ENCODE measurements at regions not wholly inside any gene's neighbourhood (a gene's known extent, or its start where the extent isn't known, plus 50 kb on each side); places are given as distances from the start of the nearest gene placed in this dataset.

GRCh38 chr3:18681818-18682345, 256.7 kb upstream of the SATB1 start:
- DNase-seq (ENCODE audit: low spot score): no peak
- no peak for TF ChIP-seq CTCF (IDR thresholded peaks at IDR 0.05; ENCODE audit: borderline replicate concordance, control extremely low read depth, extremely low read depth, insufficient read depth, missing control alignments)
- in situ Hi-C loops (cut with MboI; ENCODE audit: low sequenced_read_pairs, unreplicated experiment): no loop called here

- DNase-seq (ENCODE audit: low spot score): no peak
- in situ Hi-C loops (cut with MboI; ENCODE audit: low sequenced_read_pairs, unreplicated experiment): no loop called here
These were observed 255.6 kb upstream of the SATB1 start for GRCh38 chr3:18680758-18681157.

GRCh38 chr3:18679238-18679637, 254.1 kb upstream of the SATB1 start:
- DNase-seq (ENCODE audit: low spot score): no peak
- no peak for TF ChIP-seq CTCF (IDR thresholded peaks at IDR 0.05; ENCODE audit: borderline replicate concordance, control extremely low read depth, extremely low read depth, insufficient read depth, missing control alignments)
- in situ Hi-C loops (cut with MboI; ENCODE audit: low sequenced_read_pairs, unreplicated experiment): no loop called here

More at GRCh38 chr3:18680758-18681157, 255.6 kb upstream of the SATB1 start:
- no peak for TF ChIP-seq CTCF (IDR thresholded peaks at IDR 0.05; ENCODE audit: borderline replicate concordance, control extremely low read depth, extremely low read depth, insufficient read depth, missing control alignments)

DNA sequence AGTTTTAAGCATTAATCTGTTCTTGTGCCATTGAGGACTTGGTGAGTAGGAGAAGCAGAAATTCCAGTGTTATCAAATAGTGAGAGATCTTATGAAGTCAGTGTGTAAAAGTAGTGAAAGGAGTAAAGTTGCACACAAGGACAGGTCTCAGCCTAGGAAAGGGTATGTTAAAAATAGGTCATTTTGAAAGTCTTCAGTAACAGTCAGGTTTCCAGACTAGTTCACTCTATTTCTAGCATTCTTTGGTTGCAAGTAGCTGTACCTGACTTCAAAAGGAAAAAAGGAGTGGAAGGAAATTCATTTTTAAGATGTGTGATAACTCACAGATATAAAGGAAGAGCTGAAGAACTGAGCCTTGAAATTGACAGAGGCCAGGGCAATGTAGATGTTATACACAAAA, 250.1 kb upstream of the SATB1 start:
- no peak for DNase-seq (ENCODE audit: low spot score)
- in situ Hi-C loops (cut with MboI; ENCODE audit: low sequenced_read_pairs, unreplicated experiment): no loop called here
- TF ChIP-seq CTCF (IDR thresholded peaks at IDR 0.05; ENCODE audit: borderline replicate concordance, control extremely low read depth, extremely low read depth, insufficient read depth, missing control alignments): no peak

DNA sequence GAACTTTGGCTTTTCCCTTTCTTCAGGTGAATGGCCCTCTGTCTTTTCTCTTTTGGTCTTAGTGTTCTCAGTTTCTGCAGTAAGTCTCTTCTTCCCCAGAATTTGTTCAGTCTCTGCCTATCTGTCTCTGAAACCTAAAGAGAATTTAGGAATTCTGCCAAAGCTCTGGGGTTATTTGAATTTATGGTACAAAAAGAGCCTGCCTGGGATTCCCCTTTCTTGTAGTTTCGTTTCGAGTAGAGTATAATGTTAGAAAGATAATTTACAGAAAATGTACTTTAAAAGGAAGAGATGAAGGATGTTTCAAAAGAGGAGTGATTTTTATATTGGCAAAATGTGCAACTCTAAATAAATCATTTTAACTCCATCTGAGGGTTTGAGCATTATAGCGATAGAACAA, 247.4 kb upstream of the SATB1 start:
- DNase-seq (ENCODE audit: low spot score): no peak
- TF ChIP-seq CTCF (IDR thresholded peaks at IDR 0.05; ENCODE audit: borderline replicate concordance, control extremely low read depth, extremely low read depth, insufficient read depth, missing control alignments): no peak
- in situ Hi-C loops (cut with MboI; ENCODE audit: low sequenced_read_pairs, unreplicated experiment): no loop called here

GRCh38 chr3:18670759-18671158, 245.6 kb upstream of the SATB1 start:
- in situ Hi-C loops (cut with MboI; ENCODE audit: low sequenced_read_pairs, unreplicated experiment): no loop called here
- TF ChIP-seq CTCF (IDR thresholded peaks at IDR 0.05; ENCODE audit: borderline replicate concordance, control extremely low read depth, extremely low read depth, insufficient read depth, missing control alignments): no peak
- no peak for DNase-seq (ENCODE audit: low spot score)

DNA sequence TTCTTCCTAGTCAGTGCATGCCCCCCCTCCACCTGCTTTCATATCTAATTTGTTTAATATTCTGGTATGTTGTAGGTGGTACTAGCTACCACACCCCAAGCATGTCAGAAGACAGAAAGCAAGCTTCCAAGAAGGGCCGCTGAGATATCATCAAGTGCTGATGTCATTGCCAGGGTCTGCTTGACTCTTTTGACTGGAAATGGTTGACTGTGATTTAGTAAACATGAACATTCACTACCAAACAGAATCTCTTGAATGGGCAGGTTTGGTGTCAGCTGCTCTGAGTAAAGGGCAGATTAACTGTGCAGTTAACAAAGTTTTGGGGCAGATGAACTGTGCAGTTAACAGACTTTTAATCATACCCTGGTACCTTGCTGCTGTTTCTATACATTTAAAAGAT, 244.2 kb upstream of the SATB1 start:
- DNase-seq (ENCODE audit: low spot score): no peak
- in situ Hi-C loops (cut with MboI; ENCODE audit: low sequenced_read_pairs, unreplicated experiment): no loop called here
- TF ChIP-seq CTCF (IDR thresholded peaks at IDR 0.05; ENCODE audit: borderline replicate concordance, control extremely low read depth, extremely low read depth, insufficient read depth, missing control alignments): no peak

All from GM13976 (cell line).